ENCODE measurements at regions not wholly inside any gene's neighbourhood (a gene's known extent, or its start where the extent isn't known, plus 50 kb on each side); places are given as distances from the start of the nearest gene placed in this dataset.

GRCh38 chr1:57671750-57672149 is 247.9 kb upstream of the DAB1 start:
- no peak for TF ChIP-seq CTCF (IDR thresholded peaks at IDR 0.05)
- H3K27ac Mint-ChIP-seq (ENCODE audit: unreplicated experiment), result no peak overlapping the region
- peaks cover 10% of the 10 kb centered on the region for H3K27me3 Mint-ChIP-seq (ENCODE audit: low read depth)
- peaks cover 3% of the 10 kb centered on the region for H3K9me3 Mint-ChIP-seq (ENCODE audit: low read depth)
- H3K4me3 Mint-ChIP-seq (ENCODE audit: unreplicated experiment), result no peak overlapping the region
- H3K36me3 Mint-ChIP-seq (ENCODE audit: low read depth), result no peaks in the 10 kb centered on the region
- DNase-seq (ENCODE audit: low spot score), result no peak
- H3K4me1 Mint-ChIP-seq (ENCODE audit: low read depth), result no peaks in the 10 kb centered on the region

GRCh38 chr1:57659804-57660203 is 235.9 kb upstream of the DAB1 start:
- H3K27me3 Mint-ChIP-seq (ENCODE audit: low read depth), result no peaks in the 10 kb centered on the region
- TF ChIP-seq CTCF (IDR thresholded peaks at IDR 0.05), result no peak
- no peaks in the 10 kb centered on the region for H3K4me1 Mint-ChIP-seq (ENCODE audit: low read depth)
- H3K9me3 Mint-ChIP-seq (ENCODE audit: low read depth), result no peaks in the 10 kb centered on the region
- H3K27ac Mint-ChIP-seq (ENCODE audit: unreplicated experiment), result no peak overlapping the region
- DNase-seq (ENCODE audit: low spot score), result no peak
- no peak overlapping the region for H3K4me3 Mint-ChIP-seq (ENCODE audit: unreplicated experiment)
- no peaks in the 10 kb centered on the region for H3K36me3 Mint-ChIP-seq (ENCODE audit: low read depth)

GRCh38 chr1:57655161-57655560 is 231.3 kb upstream of the DAB1 start:
- Mint-ChIP-seq H3K9me3 (ENCODE audit: low read depth) (no peaks in the 10 kb centered on the region), H3K36me3 (ENCODE audit: low read depth) (no peaks in the 10 kb centered on the region), H3K27me3 (ENCODE audit: low read depth) (peaks cover 6% of the 10 kb centered on the region), H3K4me1 (ENCODE audit: low read depth) (no peaks in the 10 kb centered on the region), H3K27ac (ENCODE audit: unreplicated experiment) (no peak overlapping the region), H3K4me3 (ENCODE audit: unreplicated experiment) (no peak overlapping the region)
- no peak for DNase-seq (ENCODE audit: low spot score)
- TF ChIP-seq CTCF (IDR thresholded peaks at IDR 0.05), result no peak

- Mint-ChIP-seq H3K4me1 (ENCODE audit: low read depth) (no peaks in the 10 kb centered on the region), H3K27me3 (ENCODE audit: low read depth) (peaks cover 24% of the 10 kb centered on the region), H3K9me3 (ENCODE audit: low read depth) (no peaks in the 10 kb centered on the region), H3K36me3 (ENCODE audit: low read depth) (no peaks in the 10 kb centered on the region), H3K4me3 (ENCODE audit: unreplicated experiment) (no peak overlapping the region), H3K27ac (ENCODE audit: unreplicated experiment) (no peak overlapping the region)
- no peak for DNase-seq (ENCODE audit: low spot score)
- TF ChIP-seq CTCF (IDR thresholded peaks at IDR 0.05), result no peak
Measured at GRCh38 chr1:57644667-57645066, 220.8 kb upstream of the DAB1 start.

- peaks cover 4% of the 10 kb centered on the region for H3K4me1 Mint-ChIP-seq (ENCODE audit: low read depth)
- peaks cover 9% of the 10 kb centered on the region for H3K27me3 Mint-ChIP-seq (ENCODE audit: low read depth)
- no peak for TF ChIP-seq CTCF (IDR thresholded peaks at IDR 0.05)
- no peaks in the 10 kb centered on the region for H3K36me3 Mint-ChIP-seq (ENCODE audit: low read depth)
- no peak overlapping the region for H3K27ac Mint-ChIP-seq (ENCODE audit: unreplicated experiment)
- DNase-seq (ENCODE audit: low spot score), result no peak
- H3K4me3 Mint-ChIP-seq (ENCODE audit: unreplicated experiment), result no peak overlapping the region
- H3K9me3 Mint-ChIP-seq (ENCODE audit: low read depth), result no peaks in the 10 kb centered on the region
Measured at GRCh38 chr1:57638239-57638638, 214.4 kb upstream of the DAB1 start.

Data from chondrocyte (in vitro differentiated cells).